CD4-positive, alpha-beta T cell treated with Interleukin-6 for 4 hours (primary cell): ENCODE measurements at regions not wholly inside any gene's neighbourhood (a gene's known extent, or its start where the extent isn't known, plus 50 kb on each side); places are given as distances from the start of the nearest gene placed in this dataset.
A peak's percentile ranks its signal among the peaks of the same experiment; 100 is the strongest.

Experiments
- DNase-seq: peaks from one replicate; pipeline ENCODE4 v3.0.0-alpha.2; 2020; ENCODE audit warnings: mixed read lengths

GRCh38 chr12:94033101-94033500 lies 115.3 kb upstream of the PLXNC1 start:
- DNase-seq, result peak; percentile 25

GRCh38 chr12:94033784-94034183 lies 114.6 kb upstream of the PLXNC1 start:
- no peak for DNase-seq

- no peak for DNase-seq
Observed at GRCh38 chr12:94037444-94037843, 110.9 kb upstream of the PLXNC1 start.

DNA sequence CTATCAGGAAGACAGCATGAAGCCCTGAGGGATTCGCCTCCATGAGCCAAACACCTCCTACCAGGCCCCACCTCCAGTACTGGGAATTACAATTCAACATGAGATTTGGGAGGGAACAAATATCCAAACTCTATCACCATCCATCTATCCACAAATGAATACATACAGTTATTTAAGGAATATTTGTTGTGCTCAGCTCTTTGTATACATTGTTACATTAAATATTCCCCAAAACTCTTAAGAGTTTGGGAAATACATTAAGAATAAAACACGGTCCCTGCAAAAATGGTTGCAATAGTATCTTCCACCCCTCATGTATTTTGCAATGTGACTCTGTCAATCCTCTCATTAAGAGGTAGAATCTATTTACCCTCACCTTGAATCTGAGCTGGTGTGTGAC lies 109.8 kb upstream of the PLXNC1 start:
- DNase-seq, result no peak

GRCh38 chr12:94039199-94039840 lies 109.1 kb upstream of the PLXNC1 start:
- DNase-seq, result no peak

DNA sequence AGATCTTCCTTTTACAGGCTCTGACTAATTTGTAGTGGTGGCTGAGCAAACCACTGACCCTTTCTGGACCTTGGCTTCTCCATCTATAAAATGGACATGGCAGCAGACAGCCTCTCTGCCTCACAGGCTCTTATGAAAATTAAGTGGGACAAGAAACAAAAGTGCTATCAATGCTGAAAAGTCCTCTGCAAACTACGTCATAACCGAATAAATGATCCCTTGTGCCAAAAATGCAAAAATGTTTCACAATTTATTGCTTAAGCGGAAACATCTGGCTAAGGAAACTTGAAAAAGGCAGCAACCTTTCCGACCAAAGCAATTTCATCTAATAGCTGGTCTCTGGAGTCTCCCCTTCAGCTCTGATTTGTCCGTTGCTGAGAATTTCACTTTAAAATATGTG lies 108.5 kb upstream of the PLXNC1 start:
- DNase-seq, result no peak

GRCh38 chr12:94041850-94042249 lies 106.5 kb upstream of the PLXNC1 start:
- DNase-seq, result no peak

- DNase-seq, result no peak
Observed at GRCh38 chr12:94042321-94042720, 106.1 kb upstream of the PLXNC1 start.

GRCh38 chr12:94046626-94047410 lies 101.6 kb upstream of the PLXNC1 start:
- DNase-seq, result no peak

GRCh38 chr12:94047781-94048567 lies 100.4 kb upstream of the PLXNC1 start:
- DNase-seq, result no peak

GRCh38 chr12:94048757-94049156 lies 99.6 kb upstream of the PLXNC1 start:
- DNase-seq, result no peak

GRCh38 chr12:94049718-94050117 lies 98.7 kb upstream of the PLXNC1 start:
- no peak for DNase-seq

DNA sequence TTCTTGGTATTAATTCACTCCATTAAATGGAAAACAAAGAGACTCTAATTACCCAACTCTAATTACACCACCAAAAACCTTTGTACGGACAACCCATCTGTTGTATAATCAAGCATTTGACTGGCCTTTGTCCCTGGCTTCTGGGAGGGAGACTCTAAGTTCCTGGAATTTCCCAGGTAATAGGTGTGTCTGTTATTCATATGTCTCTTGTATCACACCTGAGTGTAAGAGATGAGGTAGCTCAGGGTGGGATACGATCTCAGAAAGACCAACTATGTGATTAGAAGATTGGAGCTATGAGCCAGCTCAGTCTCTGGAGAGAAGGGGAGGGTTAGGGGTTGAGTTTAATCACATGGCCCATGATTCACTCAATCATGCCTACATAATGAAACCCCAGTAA lies 94.7 kb upstream of the PLXNC1 start:
- DNase-seq, result no peak

GRCh38 chr12:94055528-94055927 lies 92.8 kb upstream of the PLXNC1 start:
- DNase-seq, result no peak

- no peak for DNase-seq
Observed at GRCh38 chr12:94056419-94057158, 91.8 kb upstream of the PLXNC1 start.

- no peak for DNase-seq
Observed at GRCh38 chr12:94057262-94058151, 90.9 kb upstream of the PLXNC1 start.

DNA sequence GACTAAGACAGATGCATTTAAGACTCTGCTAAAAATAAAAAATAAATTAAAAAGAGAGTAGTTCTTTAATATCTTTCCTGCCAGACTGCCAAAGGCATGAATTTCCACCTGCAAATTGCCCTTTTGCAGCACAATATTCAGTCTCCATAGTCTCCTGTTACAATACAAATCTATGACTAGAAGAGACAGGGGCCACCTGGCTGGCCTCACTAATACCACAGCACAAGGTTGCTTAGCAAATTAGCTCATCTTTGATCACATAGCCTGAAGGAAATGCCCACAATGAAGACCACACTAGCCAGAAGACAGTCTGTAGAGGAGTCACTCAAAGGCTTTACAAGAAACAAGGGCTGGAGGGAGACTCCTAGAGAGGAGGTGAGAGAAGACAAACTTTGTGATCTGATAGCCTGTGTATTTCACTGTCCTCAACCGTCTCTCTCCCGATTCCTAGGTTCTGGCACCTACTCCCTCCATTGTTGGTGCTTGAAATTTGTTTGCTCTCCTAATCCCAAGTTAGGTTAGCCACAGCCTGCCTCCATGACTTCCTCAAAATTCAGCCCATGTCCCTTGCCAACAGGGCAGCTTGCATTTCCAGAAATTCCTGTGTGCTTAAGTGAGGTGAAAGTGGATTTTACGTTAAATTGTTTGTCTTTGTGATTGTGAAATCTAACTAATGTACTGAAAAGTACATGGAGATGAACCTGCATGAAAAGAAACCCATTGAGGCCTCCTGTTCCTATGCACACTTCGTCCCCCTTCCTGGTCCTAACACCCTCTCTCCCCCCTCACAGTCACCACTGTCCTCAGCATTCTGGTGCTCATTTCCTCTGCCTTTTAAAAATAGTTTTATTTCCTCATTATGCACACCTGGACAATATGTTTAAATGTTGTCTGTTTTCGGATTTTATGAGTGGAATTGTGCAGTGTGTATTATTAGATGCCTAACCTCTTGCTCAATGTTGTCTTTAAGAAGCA lies 88.7 kb upstream of the PLXNC1 start:
- no peak for DNase-seq

DNA sequence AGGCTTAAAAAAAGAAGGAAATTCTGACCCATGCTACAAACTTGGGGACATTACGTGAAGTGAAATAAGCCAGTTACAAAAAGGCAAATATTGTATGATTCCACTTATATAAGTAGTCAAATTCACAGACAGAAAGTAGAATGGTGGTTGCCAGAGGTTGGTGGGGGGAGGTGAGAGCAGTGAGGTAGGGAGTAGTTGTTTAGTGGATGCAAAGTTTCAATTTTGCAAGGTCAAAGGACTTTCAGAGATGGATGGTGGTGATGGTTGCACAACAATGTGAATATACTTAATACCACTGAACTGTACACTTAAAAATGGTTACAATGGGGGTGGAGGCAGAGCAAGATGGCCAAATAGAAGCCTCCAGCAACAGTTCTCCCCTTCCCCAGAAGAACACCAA lies 86.2 kb upstream of the PLXNC1 start:
- no peak for DNase-seq

DNA sequence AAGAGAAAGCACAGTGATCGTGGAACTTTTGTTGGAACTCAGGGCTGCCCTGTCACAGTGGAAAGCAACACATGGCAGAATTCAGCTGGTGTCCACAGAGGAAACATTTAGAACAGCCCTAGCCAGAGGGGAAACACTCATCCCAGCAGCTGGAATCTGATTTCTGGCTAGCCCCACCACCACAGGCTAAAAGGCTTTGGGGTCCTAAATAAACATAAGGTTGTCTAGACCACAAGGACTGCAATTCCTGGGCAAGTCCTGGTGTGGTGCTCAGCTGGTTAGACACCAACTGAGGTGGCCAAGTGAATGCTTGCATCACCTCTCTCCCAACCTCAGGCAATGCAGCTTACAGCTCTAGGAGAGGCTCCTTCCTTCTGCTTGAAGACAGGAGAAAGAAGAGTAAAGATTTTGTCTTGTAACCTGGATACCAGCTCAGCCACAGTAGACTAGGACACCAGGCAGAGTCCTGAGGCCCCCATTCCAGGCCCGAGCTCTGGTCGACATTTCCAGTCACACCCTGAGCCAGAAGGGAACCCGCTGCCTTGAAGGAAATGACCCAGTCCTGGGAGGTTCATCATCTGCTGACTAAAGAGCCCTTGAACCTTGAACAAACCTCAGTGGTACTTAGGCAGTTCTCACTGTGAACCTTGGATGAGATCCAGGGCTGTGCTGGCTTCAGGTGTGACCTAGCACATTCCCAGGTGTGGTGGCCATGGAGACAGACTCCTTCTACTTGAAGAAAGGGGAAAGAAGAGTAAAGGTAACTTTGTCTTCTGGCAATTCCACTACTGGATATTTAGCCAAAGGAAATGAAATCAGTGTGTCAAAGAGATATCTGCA lies 85.4 kb upstream of the PLXNC1 start:
- DNase-seq, result no peak

- DNase-seq, result no peak
Observed at GRCh38 chr12:94070520-94070919, 77.9 kb upstream of the PLXNC1 start.
